Left lung (tissue), 4 donors: ENCODE measurements at regions not wholly inside any gene's neighbourhood (a gene's known extent, or its start where the extent isn't known, plus 50 kb on each side); places are given as distances from the start of the nearest gene placed in this dataset.

Experiments used
- ATAC-seq: fragments of 200-7000 bp; cut with Tn5 transposase; one replicate; pipeline ENCODE4 v1.9.1; 2020; ENCODE audit warnings: moderate library complexity
- DNase-seq, 4 donors: peaks; one replicate each; pipeline ENCODE4 v3.0.0-alpha.2; 2013 to 2020
- H3K27ac ChIP-seq, 2 donors: fragments of 200-600 bp; sonication (generic) in 1 of 2; one replicate each; pipeline versions ENCODE4 v1.5.0 to v1.8.0; 2020 to 2021
- H3K27me3 ChIP-seq, 2 donors: fragments of 200-600 bp; sonication (generic) in 1 of 2; one replicate each; pipeline versions ENCODE4 v1.5.0 to v1.8.0; 2020 to 2021
- H3K36me3 ChIP-seq, 2 donors: fragments of 200-600 bp; sonication (generic) in 1 of 2; one replicate each; pipeline versions ENCODE4 v1.5.0 to v1.8.0; 2020 to 2021
- H3K4me1 ChIP-seq, 2 donors: fragments of 200-600 bp; one replicate each; pipeline ENCODE4 v1.8.0; 2021
- H3K4me3 ChIP-seq, 2 donors: fragments of 200-600 bp; sonication (generic) in 1 of 2; one replicate each; pipeline versions ENCODE4 v1.5.0 to v1.8.0; 2020 to 2021; ENCODE audit warnings: mild to moderate bottlenecking in 1 of 2
- H3K9me3 ChIP-seq, 2 donors: fragments of 200-600 bp; sonication (generic) in 1 of 2; one replicate each; pipeline versions ENCODE4 v1.5.0 to v1.8.0; 2020 to 2021
- intact Hi-C, 2 donors: fragments of 100-400 bp; cut with DNase I; formaldehyde crosslinking; loops; one replicate each; pipeline versions ENCODE4 v1.11.2 to v1.14.2; 2022
- TF ChIP-seq, protein P1 (sequence below), 2 donors: fragments of 200-600 bp; sonication (generic) in 1 of 2; IDR thresholded peaks; one replicate each; pipeline versions ENCODE4 v1.5.0 to v1.8.0; 2021; ENCODE audit warnings: antibody characterized with exemption in 2 of 2
- donor health status: DM: no; HTN: yes; CAD: no.
- donor health status: DM: no; HTN: no; CAD: no.

DNA sequence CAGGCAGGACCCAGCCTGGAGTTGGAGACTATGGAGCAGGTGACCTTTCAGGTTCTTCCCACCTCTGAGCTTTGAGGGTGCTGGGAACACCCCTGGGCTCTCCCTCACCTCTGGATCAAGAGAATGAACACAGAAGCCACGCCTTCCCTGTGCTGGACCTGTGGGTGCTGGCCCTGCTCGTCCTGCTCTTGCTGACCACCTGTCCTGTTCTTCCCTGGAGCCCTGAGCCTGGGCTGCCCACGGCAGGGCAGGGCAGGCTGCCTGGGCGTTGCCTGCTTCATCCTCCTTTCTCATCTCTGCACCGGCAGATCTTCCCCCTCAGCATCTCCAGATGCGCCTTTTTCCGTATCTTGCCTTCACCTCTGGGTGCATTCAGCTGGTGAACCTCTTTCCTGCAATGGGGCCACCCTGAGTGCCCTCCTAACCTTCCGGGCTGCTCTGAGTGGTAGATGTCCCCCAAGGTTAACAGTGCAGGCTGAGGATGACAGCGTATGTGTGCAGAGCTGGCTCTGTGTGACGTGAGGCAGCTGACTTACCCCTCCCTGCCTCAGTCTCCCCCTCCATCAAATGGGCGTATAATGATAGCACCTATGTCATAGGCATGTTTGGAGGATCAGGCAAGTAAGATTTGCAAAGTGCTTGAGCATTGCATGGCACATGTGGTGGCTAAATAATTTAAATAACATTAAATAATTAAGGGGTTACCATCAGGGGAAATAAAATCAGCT lies 225.8 kb upstream of the CIBAR2 start:
- intact Hi-C loops: no loop called here
- H3K9me3 ChIP-seq: no peaks in the 10 kb centered on the region
- TF ChIP-seq, protein P1, sequence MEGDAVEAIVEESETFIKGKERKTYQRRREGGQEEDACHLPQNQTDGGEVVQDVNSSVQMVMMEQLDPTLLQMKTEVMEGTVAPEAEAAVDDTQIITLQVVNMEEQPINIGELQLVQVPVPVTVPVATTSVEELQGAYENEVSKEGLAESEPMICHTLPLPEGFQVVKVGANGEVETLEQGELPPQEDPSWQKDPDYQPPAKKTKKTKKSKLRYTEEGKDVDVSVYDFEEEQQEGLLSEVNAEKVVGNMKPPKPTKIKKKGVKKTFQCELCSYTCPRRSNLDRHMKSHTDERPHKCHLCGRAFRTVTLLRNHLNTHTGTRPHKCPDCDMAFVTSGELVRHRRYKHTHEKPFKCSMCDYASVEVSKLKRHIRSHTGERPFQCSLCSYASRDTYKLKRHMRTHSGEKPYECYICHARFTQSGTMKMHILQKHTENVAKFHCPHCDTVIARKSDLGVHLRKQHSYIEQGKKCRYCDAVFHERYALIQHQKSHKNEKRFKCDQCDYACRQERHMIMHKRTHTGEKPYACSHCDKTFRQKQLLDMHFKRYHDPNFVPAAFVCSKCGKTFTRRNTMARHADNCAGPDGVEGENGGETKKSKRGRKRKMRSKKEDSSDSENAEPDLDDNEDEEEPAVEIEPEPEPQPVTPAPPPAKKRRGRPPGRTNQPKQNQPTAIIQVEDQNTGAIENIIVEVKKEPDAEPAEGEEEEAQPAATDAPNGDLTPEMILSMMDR (IDR thresholded peaks at IDR 0.05): no peak
- no peak overlapping the region for H3K27ac ChIP-seq
- H3K27me3 ChIP-seq: peaks cover 0 to 21% of the 10 kb centered on the region in 2 donors
- H3K36me3 ChIP-seq: no peaks in the 10 kb centered on the region
- DNase-seq (no peak), ATAC-seq (no peak)
- peaks cover 11 to 16% of the 10 kb centered on the region in 2 donors for H3K4me1 ChIP-seq
- H3K4me3 ChIP-seq: no peak overlapping the region

DNA sequence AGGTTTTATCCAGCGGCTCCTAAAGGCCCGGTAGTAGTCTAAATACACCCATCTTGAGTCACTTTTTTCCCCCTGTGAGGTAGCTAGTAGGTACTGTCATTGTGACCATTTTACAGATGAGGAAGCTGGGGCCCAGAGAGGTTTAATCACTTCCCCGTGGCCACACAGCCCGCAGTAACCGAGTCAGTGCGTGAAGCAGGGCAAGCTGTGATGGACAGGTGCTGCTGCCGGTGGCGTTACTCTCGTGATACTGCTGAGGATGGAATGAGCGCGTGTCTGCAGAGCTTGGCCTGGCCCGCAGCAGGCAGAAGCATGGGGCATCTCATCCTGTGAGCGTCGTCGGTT lies 226.3 kb upstream of the CIBAR2 start:
- H3K27me3 ChIP-seq: peaks cover 0 to 21% of the 10 kb centered on the region in 2 donors
- intact Hi-C loops: no loop called here
- no peaks in the 10 kb centered on the region for H3K9me3 ChIP-seq
- no peaks in the 10 kb centered on the region for H3K36me3 ChIP-seq
- no peak overlapping the region for H3K27ac ChIP-seq
- TF ChIP-seq, protein P1 (IDR thresholded peaks at IDR 0.05): no peak
- peaks cover 11 to 16% of the 10 kb centered on the region in 2 donors for H3K4me1 ChIP-seq
- ATAC-seq (no peak), DNase-seq (no peak)
- no peak overlapping the region for H3K4me3 ChIP-seq

DNA sequence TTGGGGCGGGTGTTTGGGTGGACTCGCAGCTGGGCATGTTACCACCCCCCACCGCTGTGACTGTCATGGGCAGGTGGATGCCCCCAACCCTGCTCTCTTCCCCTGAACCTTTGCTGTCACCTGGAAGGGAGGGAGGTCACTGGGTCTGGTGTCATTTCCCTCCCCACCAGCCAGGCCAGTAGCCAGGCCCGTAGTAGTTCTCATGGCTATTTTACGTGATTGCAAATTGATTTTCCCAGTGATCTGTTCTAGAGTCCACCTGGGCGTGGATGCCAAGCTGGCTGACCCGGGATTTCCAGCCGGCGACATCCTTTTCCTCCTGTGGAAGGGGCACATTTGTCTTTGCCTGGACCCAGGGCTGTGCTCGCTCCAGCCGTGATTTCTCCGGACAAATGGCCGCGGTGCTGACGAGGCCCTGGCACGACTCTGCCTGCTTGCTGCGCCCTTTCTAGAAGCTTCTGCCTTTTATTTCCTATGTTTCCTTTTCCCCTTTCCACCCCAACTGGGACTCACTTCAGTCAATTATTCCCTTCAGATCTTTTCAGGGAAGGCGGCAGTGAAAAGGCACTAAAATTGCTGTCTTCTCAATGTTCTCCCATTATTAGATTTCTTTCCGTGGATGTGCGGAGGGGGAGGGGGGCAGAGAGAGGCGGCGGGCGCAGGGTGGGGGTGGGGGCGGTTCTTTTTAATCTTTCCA lies 226.9 kb upstream of the CIBAR2 start:
- no peak for ATAC-seq
- Histone ChIP-seq H3K4me1 (peaks cover 11 to 16% of the 10 kb centered on the region in 2 donors), H3K4me3 (no peak overlapping the region)

DNA sequence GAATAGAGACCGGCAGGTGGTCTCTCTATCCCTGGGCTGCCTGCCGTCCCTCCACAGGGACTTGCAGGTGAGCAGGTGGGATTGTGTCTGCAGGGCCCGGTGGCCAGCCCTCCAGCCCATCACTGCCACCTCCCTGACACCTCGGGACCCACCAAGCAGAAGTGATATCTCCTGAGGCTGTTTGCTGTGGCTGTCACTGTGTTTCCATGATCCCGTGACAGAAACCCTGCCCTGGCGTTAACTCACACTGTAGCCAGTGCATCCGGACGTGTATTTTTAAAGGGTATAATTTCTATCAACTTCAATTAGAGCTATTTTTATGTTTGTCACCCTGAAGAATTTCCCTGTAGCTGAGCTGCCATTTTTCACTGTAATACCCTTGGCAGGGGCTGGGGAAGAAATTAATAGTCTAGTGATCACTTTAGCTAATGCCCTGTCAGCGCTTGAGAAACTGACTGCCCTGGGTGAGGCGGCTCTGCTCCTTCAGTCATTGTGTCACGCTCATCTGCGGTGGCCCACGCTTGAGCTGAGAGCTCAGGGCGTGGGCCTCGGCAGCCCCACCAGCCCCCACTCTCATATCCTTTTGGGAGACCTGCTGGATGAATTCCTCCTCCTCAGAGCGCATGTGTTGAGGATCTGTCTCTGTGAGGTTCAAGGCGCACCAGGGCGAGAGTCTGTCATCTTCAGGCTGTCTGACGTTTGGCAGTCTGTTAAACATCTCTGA lies 229.9 kb upstream of the CIBAR2 start:
- DNase-seq (no peak), ATAC-seq (no peak)
- intact Hi-C loops: no loop called here
- TF ChIP-seq, protein P1 (IDR thresholded peaks at IDR 0.05): no peak
- H3K27ac ChIP-seq: no peak overlapping the region
- no peaks in the 10 kb centered on the region for H3K36me3 ChIP-seq
- H3K4me3 ChIP-seq: no peak overlapping the region
- H3K9me3 ChIP-seq: no peaks in the 10 kb centered on the region
- H3K4me1 ChIP-seq: no peaks in the 10 kb centered on the region
- no peaks in the 10 kb centered on the region for H3K27me3 ChIP-seq

More for the DNA sequence above, 226.9 kb upstream of the CIBAR2 start:
- intact Hi-C loops: no loop called here
- no peaks in the 10 kb centered on the region for H3K9me3 ChIP-seq
- peaks cover 0 to 18% of the 10 kb centered on the region in 2 donors for H3K27me3 ChIP-seq
- no peaks in the 10 kb centered on the region for H3K36me3 ChIP-seq
- no peak overlapping the region for H3K27ac ChIP-seq
- TF ChIP-seq, protein P1 (IDR thresholded peaks at IDR 0.05): no peak
- no peak for DNase-seq
